H1 (cell line): ENCODE measurements at regions not wholly inside any gene's neighbourhood (a gene's known extent, or its start where the extent isn't known, plus 50 kb on each side); places are given as distances from the start of the nearest gene placed in this dataset.

Source experiments
- KDM1A ChIP-seq: fragments of 200-600, 300-600 bp; sonication (generic); IDR thresholded peaks from 2 replicates; pipeline ENCODE4 v1.7.1; 2016; ENCODE audit warnings: mild to moderate bottlenecking, low read length, borderline replicate concordance
- SP2 ChIP-seq: IDR thresholded peaks from 2 replicates; pipeline ENCODE4 v1.6.1; 2012; ENCODE audit warnings: mild to moderate bottlenecking, low read length, inconsistent platforms

GRCh38 chr22:48713272-48714205, 1114.1 kb downstream of the BRD1 start:
- TF ChIP-seq KDM1A = no peak
- TF ChIP-seq SP2 = no peak
